ENCODE measurements at regions not wholly inside any gene's neighbourhood (a gene's known extent, or its start where the extent isn't known, plus 50 kb on each side); places are given as distances from the start of the nearest gene placed in this dataset.

DNA sequence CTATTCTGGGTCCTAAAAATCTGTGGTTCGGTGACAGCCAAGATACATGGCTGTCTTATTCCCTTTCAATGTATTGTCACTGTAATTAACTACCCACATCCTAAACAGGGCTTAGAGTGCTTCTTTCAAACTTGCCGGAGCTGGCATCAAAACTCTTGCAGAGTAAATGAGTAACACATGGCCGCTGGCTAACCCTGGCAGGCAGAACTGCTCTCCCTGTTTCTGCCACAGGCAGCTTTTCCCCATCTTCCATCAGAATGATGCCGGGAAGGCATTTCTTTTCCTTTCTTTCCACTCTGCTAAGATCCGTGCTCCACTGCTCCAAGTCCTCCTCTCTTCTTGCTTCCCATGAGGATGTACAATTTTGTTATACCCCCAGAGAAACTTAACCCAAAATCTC, 54.8 kb upstream of the PTPRM start (continued):
- TF ChIP-seq ELF1 (IDR thresholded peaks at IDR 0.05; ENCODE audit: borderline replicate concordance, low read depth) (no peak), CTCF (IDR thresholded peaks at IDR 0.05 in 2 of 3, conservative IDR thresholded peaks at IDR 0.05 in 1 of 3; ENCODE audit: borderline replicate concordance in 1 of 3, insufficient read depth in 1 of 3, low read depth in 2 of 3, low read length in 2 of 3) (no peak)

GRCh38 chr18:7512990-7513389, 54.1 kb upstream of the PTPRM start:
- Histone ChIP-seq H3K79me2 (ENCODE audit: insufficient read depth, low read length) (no peaks in the 10 kb centered on the region), H3K9me3 (ENCODE audit: control insufficient read depth in 1 of 2, insufficient read depth in 1 of 2, low read depth in 1 of 2, low read length in 2 of 2) (no peaks in the 10 kb centered on the region; a peak in 2 of 4 replicates), H3K4me2 (ENCODE audit: low read length) (no peak overlapping the region), H3K27ac (ENCODE audit: low read depth, low read length) (no peak overlapping the region), H2AFZ (ENCODE audit: low read depth, low read length, poor library complexity, severe bottlenecking) (no peak overlapping the region), H3K9me2 (ENCODE audit: insufficient read depth) (no peaks in the 10 kb centered on the region), H3K27me3 (ENCODE audit: insufficient read depth, low read length) (no peaks in the 10 kb centered on the region), H3K4me1 (ENCODE audit: control insufficient read depth in 1 of 2, insufficient read depth in 2 of 2, low read length in 2 of 2) (no peaks in the 10 kb centered on the region), H4K20me1 (ENCODE audit: insufficient read depth) (no peaks in the 10 kb centered on the region), H3K36me3 (ENCODE audit: control insufficient read depth in 1 of 2, insufficient read depth in 2 of 2, low read length in 2 of 2) (no peaks in the 10 kb centered on the region), H3K9ac (ENCODE audit: low read length) (no peak overlapping the region), H3K4me3 (replicated peaks in 1 of 2; ENCODE audit: low read depth in 1 of 2, low read length in 2 of 2) (no peak overlapping the region)
- ChIA-PET CTCF (no interaction called here), RAD21 (ENCODE audit: low non-redundant PET in 1 of 2, low total read pairs in 2 of 2, uncharacterized antibody in 2 of 2, unreplicated experiment in 2 of 2) (no interaction called here), POLR2A (no interaction called here)
- intact Hi-C loops (cut with micrococcal nuclease): no loop called here
- DNase-seq (ENCODE audit: low read depth, low spot score) (no peak), ATAC-seq (no peak)
- no TSS peak for BruUV-seq (replicated peaks)
- TF ChIP-seq RAD21 (IDR thresholded peaks at IDR 0.05; ENCODE audit: low read depth): no peak

DNA sequence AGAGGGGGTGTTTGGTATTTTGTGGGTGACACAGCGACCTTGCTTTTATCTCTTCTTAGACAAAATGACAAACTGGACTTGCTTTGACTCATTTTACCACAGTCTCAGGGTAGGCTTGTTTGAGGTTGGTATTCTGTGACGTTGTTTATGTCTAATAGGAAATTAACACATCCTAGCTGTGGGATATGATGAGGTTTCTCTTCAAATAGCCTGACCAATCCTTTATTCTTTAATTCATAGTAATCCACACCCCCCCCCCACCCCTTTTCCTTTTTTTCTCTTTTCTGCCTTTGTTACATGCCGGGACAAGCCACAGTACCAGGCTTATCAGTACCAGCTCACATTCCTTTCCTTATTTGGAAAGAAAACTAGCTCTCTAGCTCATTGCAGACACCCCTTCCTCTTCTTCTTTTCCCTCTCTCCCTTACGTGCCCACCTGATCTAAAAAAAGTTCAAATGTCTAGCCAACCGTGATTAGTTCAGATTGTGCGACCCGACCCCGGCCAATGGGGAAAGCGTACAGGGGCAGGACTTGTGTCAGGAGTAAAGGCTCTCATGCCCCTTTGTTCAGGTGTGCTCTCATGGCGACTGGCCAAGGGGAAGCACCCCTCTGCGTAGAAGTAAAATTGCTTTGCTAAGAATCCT, 52.2 kb upstream of the PTPRM start:
- intact Hi-C loops (cut with micrococcal nuclease): no loop called here
- H2AFZ ChIP-seq (ENCODE audit: low read depth, low read length, poor library complexity, severe bottlenecking): no peak overlapping the region
- H3K4me2 ChIP-seq (ENCODE audit: low read length): no peak overlapping the region
- ChIA-PET POLR2A (no interaction called here), CTCF (no interaction called here), RAD21 (ENCODE audit: low non-redundant PET in 1 of 2, low total read pairs in 2 of 2, uncharacterized antibody in 2 of 2, unreplicated experiment in 2 of 2) (no interaction called here)
- no TSS peak for BruUV-seq (replicated peaks)
- no peak overlapping the region for H3K9ac ChIP-seq (ENCODE audit: low read length)
- no peaks in the 10 kb centered on the region for H3K79me2 ChIP-seq (ENCODE audit: insufficient read depth, low read length)
- no peak for ATAC-seq
- H3K4me1 ChIP-seq (ENCODE audit: control insufficient read depth in 1 of 2, insufficient read depth in 2 of 2, low read length in 2 of 2): no peaks in the 10 kb centered on the region
- no peak overlapping the region for H3K27ac ChIP-seq (ENCODE audit: low read depth, low read length)
- no peak for DNase-seq (ENCODE audit: low read depth, low spot score)
- H3K27me3 ChIP-seq (ENCODE audit: insufficient read depth, low read length): no peaks in the 10 kb centered on the region
- H3K9me2 ChIP-seq (ENCODE audit: insufficient read depth): no peaks in the 10 kb centered on the region
- no peaks in the 10 kb centered on the region; a peak in 1 of 4 replicates for H3K9me3 ChIP-seq (ENCODE audit: control insufficient read depth in 1 of 2, insufficient read depth in 1 of 2, low read depth in 1 of 2, low read length in 2 of 2)
- H3K4me3 ChIP-seq (replicated peaks in 1 of 2; ENCODE audit: low read depth in 1 of 2, low read length in 2 of 2): no peak overlapping the region
- no peaks in the 10 kb centered on the region for H3K36me3 ChIP-seq (ENCODE audit: control insufficient read depth in 1 of 2, insufficient read depth in 2 of 2, low read length in 2 of 2)
- no peaks in the 10 kb centered on the region for H4K20me1 ChIP-seq (ENCODE audit: insufficient read depth)
- TF ChIP-seq CEBPB (IDR thresholded peaks at IDR 0.05; ENCODE audit: low read depth): no peak
- no peak for TF ChIP-seq POLR2A (IDR thresholded peaks at IDR 0.05; ENCODE audit: borderline replicate concordance, extremely low read depth, insufficient read depth, insufficient read length)
- TF ChIP-seq FOSL1 (IDR thresholded peaks at IDR 0.05; ENCODE audit: low read depth): no peak
- no peak for TF ChIP-seq TCF7L2 (IDR thresholded peaks at IDR 0.05; ENCODE audit: borderline replicate concordance, extremely low read depth, insufficient read depth, insufficient read length)
- TF ChIP-seq SRF (IDR thresholded peaks at IDR 0.05; ENCODE audit: low read depth): no peak
- TF ChIP-seq RAD21 (IDR thresholded peaks at IDR 0.05; ENCODE audit: low read depth): no peak
- no peak for TF ChIP-seq CBX3 (IDR thresholded peaks at IDR 0.05; ENCODE audit: low read depth)
- TF ChIP-seq EZH2 (IDR thresholded peaks at IDR 0.05): no peak
- TF ChIP-seq SP1 (IDR thresholded peaks at IDR 0.05; ENCODE audit: low read depth): no peak
- TF ChIP-seq MAX (IDR thresholded peaks at IDR 0.05): no peak
- TF ChIP-seq, protein P1, sequence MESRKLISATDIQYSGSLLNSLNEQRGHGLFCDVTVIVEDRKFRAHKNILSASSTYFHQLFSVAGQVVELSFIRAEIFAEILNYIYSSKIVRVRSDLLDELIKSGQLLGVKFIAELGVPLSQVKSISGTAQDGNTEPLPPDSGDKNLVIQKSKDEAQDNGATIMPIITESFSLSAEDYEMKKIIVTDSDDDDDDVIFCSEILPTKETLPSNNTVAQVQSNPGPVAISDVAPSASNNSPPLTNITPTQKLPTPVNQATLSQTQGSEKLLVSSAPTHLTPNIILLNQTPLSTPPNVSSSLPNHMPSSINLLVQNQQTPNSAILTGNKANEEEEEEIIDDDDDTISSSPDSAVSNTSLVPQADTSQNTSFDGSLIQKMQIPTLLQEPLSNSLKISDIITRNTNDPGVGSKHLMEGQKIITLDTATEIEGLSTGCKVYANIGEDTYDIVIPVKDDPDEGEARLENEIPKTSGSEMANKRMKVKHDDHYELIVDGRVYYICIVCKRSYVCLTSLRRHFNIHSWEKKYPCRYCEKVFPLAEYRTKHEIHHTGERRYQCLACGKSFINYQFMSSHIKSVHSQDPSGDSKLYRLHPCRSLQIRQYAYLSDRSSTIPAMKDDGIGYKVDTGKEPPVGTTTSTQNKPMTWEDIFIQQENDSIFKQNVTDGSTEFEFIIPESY (IDR thresholded peaks at IDR 0.05; ENCODE audit: extremely low read depth, insufficient replicate concordance, low read length): no peak
- TF ChIP-seq YY1 (IDR thresholded peaks at IDR 0.05; ENCODE audit: extremely low read depth, insufficient replicate concordance, low read depth, low read length): no peak

Data from HCT116 (cell line).